C4-2B (cell line): ENCODE measurements at regions not wholly inside any gene's neighbourhood (a gene's known extent, or its start where the extent isn't known, plus 50 kb on each side); places are given as distances from the start of the nearest gene placed in this dataset.

Source experiments
- ZFX ChIP-seq: fragments of 450-650 bp; IDR thresholded peaks from 2 replicates; pipeline ENCODE4 v1.6.1; 2017
- TF ChIP-seq, protein P1 (sequence below): fragments of 450-650 bp; conservative IDR thresholded peaks from 2 replicates; pipeline ENCODE4 v1.5.1; 2017; ENCODE audit warnings: mild to moderate bottlenecking

DNA sequence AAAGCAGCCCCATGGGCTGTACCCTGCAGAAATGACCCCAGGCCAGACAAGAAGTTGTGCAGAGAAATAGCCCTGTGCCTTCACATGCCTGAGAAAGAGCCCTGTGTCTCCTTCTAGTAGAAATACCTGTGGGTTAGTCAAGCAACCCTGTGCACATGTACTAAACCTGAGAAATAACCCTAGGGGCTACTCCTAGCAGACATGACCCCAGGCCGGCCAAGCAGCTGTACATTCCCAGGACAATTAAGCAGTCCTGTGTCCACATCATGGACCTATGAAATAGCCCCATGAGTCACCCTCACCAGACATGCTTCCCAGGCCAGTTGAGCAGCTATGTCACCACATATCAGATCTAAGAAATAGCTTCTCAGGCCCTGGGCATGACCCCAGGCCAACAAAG, 519.7 kb upstream of the CA10 start:
- TF ChIP-seq, protein P1, sequence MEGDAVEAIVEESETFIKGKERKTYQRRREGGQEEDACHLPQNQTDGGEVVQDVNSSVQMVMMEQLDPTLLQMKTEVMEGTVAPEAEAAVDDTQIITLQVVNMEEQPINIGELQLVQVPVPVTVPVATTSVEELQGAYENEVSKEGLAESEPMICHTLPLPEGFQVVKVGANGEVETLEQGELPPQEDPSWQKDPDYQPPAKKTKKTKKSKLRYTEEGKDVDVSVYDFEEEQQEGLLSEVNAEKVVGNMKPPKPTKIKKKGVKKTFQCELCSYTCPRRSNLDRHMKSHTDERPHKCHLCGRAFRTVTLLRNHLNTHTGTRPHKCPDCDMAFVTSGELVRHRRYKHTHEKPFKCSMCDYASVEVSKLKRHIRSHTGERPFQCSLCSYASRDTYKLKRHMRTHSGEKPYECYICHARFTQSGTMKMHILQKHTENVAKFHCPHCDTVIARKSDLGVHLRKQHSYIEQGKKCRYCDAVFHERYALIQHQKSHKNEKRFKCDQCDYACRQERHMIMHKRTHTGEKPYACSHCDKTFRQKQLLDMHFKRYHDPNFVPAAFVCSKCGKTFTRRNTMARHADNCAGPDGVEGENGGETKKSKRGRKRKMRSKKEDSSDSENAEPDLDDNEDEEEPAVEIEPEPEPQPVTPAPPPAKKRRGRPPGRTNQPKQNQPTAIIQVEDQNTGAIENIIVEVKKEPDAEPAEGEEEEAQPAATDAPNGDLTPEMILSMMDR, result no peak
- no peak for TF ChIP-seq ZFX
